Endothelial cell of umbilical vein (primary cell): ENCODE measurements at regions not wholly inside any gene's neighbourhood (a gene's known extent, or its start where the extent isn't known, plus 50 kb on each side); places are given as distances from the start of the nearest gene placed in this dataset.

ENCODE experiments used
- BruUV-seq: library from RNA; stranded (reverse); fragments of 400-500 nt; replicated peaks from 2 replicates; lab custom pipeline; 2021; lab: Mats Ljungman, UMichigan
- CTCF ChIA-PET: fragments of 300-600, 350-600 bp; sonication (Branson Sonifier 250); formaldehyde crosslinking; loops from one replicate; lab custom pipeline; 2021; ENCODE audit warnings: antibody characterized with exemption, inconsistent platforms; lab: Charles Lee
- POLR2A ChIA-PET: fragments of 300-600, 350-600 bp; sonication (Branson Sonifier 250); formaldehyde crosslinking; loops from one replicate; lab custom pipeline; 2021; ENCODE audit warnings: antibody characterized with exemption, inconsistent platforms; lab: Charles Lee
- DNase-seq: peaks from one replicate; pipeline ENCODE4 v3.0.0-alpha.2; 2011; ENCODE audit warnings: low read depth, low spot score
- FAIRE-seq: peaks from 2 replicates; lab custom pipeline; 2011; peaks lifted over from hg19 to GRCh38; lab: Jason Lieb, UNC
- H2AFZ ChIP-seq: 2 replicates; pipeline ENCODE4 v1.6.0; 2012; ENCODE audit warnings: low read depth, low read length, control low read depth, inconsistent platforms
- H3K27ac ChIP-seq: 2 replicates; pipeline ENCODE4 v1.5.1; 2011; ENCODE audit warnings: low read depth, mild to moderate bottlenecking, control low read depth, low read length, moderate library complexity; ENCODE audit not compliant: insufficient read depth
- H3K27me3 ChIP-seq, 2 experiments: 2 replicates each; pipeline versions ENCODE4 v1.6.0 to v1.6.1; 2011; ENCODE audit warnings: low read length in 2 of 2, mixed read lengths in 1 of 2; ENCODE audit not compliant: control insufficient read depth in 2 of 2, insufficient read depth in 2 of 2
- H3K36me3 ChIP-seq, 2 experiments: 2 replicates in 1 of 2; 3 replicates in 1 of 2; pipeline ENCODE4 v1.5.1; 2011; ENCODE audit warnings: low read length in 2 of 2, mild to moderate bottlenecking in 1 of 2, moderate library complexity in 1 of 2; ENCODE audit not compliant: control insufficient read depth in 2 of 2, insufficient read depth in 2 of 2; ENCODE audit errors: extremely low read depth in 1 of 2
- H3K4me1 ChIP-seq: 3 replicates; pipeline ENCODE4 v1.5.1; 2011; ENCODE audit warnings: mild to moderate bottlenecking, low read length; ENCODE audit not compliant: control insufficient read depth, insufficient read depth; ENCODE audit errors: extremely low read depth
- H3K4me2 ChIP-seq: 2 replicates; pipeline ENCODE4 v1.6.1; 2011; ENCODE audit warnings: low read length, control low read depth, mixed read lengths; ENCODE audit not compliant: insufficient read depth
- H3K4me3 ChIP-seq, 3 experiments: fragments of 200-600 bp in 1 of 3; sonication (generic), shearing (Covaris generic) in 1 of 3; replicated peaks in 1 of 3; 2 replicates each; pipeline ENCODE4 v1.5.1; 2011 to 2016; ENCODE audit warnings: control low read depth in 3 of 3, low read length in 3 of 3, mild to moderate bottlenecking in 2 of 3, inconsistent platforms in 1 of 3, low read depth in 1 of 3, moderate library complexity in 1 of 3; ENCODE audit not compliant: insufficient read depth in 1 of 3
- H3K79me2 ChIP-seq: 2 replicates; pipeline ENCODE4 v1.6.0; 2012; ENCODE audit warnings: low read length, inconsistent platforms; ENCODE audit not compliant: control insufficient read depth, insufficient read depth
- H3K9ac ChIP-seq: replicated peaks from 2 replicates; pipeline ENCODE3; 2011; ENCODE audit warnings: low read length, control low read depth; ENCODE audit not compliant: insufficient read depth; ENCODE audit errors: extremely low read depth
- H3K9me1 ChIP-seq: replicated peaks from 3 replicates; pipeline ENCODE4 v1.6.0; 2011; ENCODE audit warnings: mild to moderate bottlenecking, low read length; ENCODE audit not compliant: control insufficient read depth, insufficient read depth; ENCODE audit errors: extremely low read depth
- H3K9me3 ChIP-seq: replicated peaks from 2 replicates; pipeline ENCODE4 v1.5.1; 2012; ENCODE audit warnings: low read length, inconsistent platforms; ENCODE audit not compliant: control insufficient read depth, insufficient read depth
- H4K20me1 ChIP-seq: replicated peaks from 2 replicates; pipeline ENCODE3; 2011; ENCODE audit warnings: mild to moderate bottlenecking, low read length; ENCODE audit not compliant: control insufficient read depth, insufficient read depth; ENCODE audit errors: extremely low read depth
- CTCF ChIP-seq, 2 donors: IDR thresholded peaks; 1 replicate in 1 of 2; 2 replicates in 1 of 2; pipeline ENCODE4 v1.5.1; 2011; ENCODE audit warnings: low read length in 2 of 2, mild to moderate bottlenecking in 2 of 2, moderate library complexity in 2 of 2, control low read depth in 1 of 2, inconsistent platforms in 1 of 2, low read depth in 1 of 2; ENCODE audit not compliant: insufficient read depth in 1 of 2; ENCODE audit errors: extremely low read depth in 1 of 2
- EZH2 ChIP-seq: IDR thresholded peaks from 2 replicates; pipeline ENCODE4 v1.6.1; 2012; ENCODE audit warnings: borderline replicate concordance, low read depth, mild to moderate bottlenecking, moderate library complexity, low read length, inconsistent platforms; ENCODE audit not compliant: severe bottlenecking
- FOS ChIP-seq: IDR thresholded peaks from 2 replicates; pipeline ENCODE4 v1.6.1; 2011; ENCODE audit warnings: mild to moderate bottlenecking, low read length, moderate library complexity, borderline replicate concordance; ENCODE audit not compliant: insufficient read depth
- GATA2 ChIP-seq: IDR thresholded peaks from 2 replicates; pipeline ENCODE4 v1.7.0; 2011; ENCODE audit warnings: low read depth, mild to moderate bottlenecking, moderate library complexity, mixed read lengths, low read length; ENCODE audit not compliant: insufficient read length, insufficient read depth
- JUN ChIP-seq: IDR thresholded peaks from 2 replicates; pipeline ENCODE4 v1.6.1; 2011; ENCODE audit warnings: borderline replicate concordance, low read depth; ENCODE audit not compliant: insufficient read length, insufficient read depth
- MYC ChIP-seq: IDR thresholded peaks from one replicate; pipeline ENCODE4 v1.6.1; 2011; ENCODE audit warnings: mild to moderate bottlenecking, low read depth, low read length
- POLR2AphosphoS5 ChIP-seq: IDR thresholded peaks from 2 replicates; pipeline ENCODE4 v1.6.1; 2012; ENCODE audit warnings: low read depth, mild to moderate bottlenecking, control low read depth, low read length, moderate library complexity; ENCODE audit not compliant: insufficient read depth
- dilution Hi-C: fragments of 300-500 bp; cut with MboI; formaldehyde crosslinking; loops from one replicate; pipeline ENCODE4 v1.15.0; 2019; ENCODE audit warnings: low sequenced_read_pairs; ENCODE audit not compliant: extremely low pct_ligation_motif_present
- intact Hi-C: fragments of 100-400 bp; cut with micrococcal nuclease; formaldehyde crosslinking; loops from one replicate; pipeline ENCODE4 v1.10.0; 2022
- TF ChIP-seq, protein P1 (sequence below): IDR thresholded peaks from 2 replicates; pipeline ENCODE4 v1.6.1; 2011; ENCODE audit not compliant: insufficient read depth, insufficient read length

DNA sequence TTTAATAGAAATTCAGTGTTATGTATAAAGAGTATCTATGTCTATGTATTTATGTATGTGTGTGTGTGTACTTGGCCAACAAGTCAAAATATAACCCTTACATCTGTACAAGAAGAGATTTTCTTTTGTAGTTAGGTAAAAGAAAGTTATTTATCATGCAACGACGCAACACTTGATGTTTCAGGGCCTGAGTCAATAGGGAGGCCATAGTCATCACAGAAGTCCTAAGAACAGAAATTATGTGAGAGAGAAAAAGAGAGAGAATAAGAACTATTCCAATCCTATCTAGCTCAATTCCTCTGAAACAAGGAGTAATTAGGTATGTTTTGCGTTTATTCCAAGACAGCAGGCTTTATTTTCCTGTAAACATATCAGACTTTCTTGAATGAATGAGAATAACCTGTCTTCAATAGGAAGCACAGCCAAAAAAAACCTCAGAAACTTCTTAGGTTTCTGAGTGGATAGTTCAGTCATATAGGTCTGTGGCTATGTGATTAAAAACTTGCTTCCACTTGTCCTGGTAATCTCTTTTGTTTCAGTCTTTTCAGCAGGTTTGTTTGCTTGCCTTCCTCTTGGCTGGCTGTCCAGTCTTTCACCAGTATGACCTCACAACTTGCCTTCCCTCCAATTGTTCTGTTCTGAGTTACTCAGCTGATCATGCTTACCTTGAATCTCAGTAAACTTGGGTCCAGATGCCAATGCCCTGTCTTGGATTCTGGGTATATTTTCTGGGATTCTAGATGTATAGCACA lies 382.4 kb upstream of the GBE1 start:
- dilution Hi-C loops, result no loop called here
- FAIRE-seq, result peak; percentile 43
- H3K27me3 ChIP-seq, result no peaks in the 10 kb centered on the region
- H3K9me1 ChIP-seq, result no peaks in the 10 kb centered on the region
- no TSS peak for BruUV-seq
- H3K36me3 ChIP-seq, result no peaks in the 10 kb centered on the region
- no peak overlapping the region for H3K4me3 ChIP-seq
- H3K9me3 ChIP-seq, result no peaks in the 10 kb centered on the region
- ChIA-PET POLR2A (no interaction called here), CTCF (no interaction called here)
- H3K79me2 ChIP-seq, result no peaks in the 10 kb centered on the region
- H3K9ac ChIP-seq, result no peak overlapping the region
- H3K27ac ChIP-seq, result no peak overlapping the region
- no peaks in the 10 kb centered on the region for H3K4me1 ChIP-seq
- no peak overlapping the region for H2AFZ ChIP-seq
- H3K4me2 ChIP-seq, result no peak overlapping the region
- peak; percentile 37 for DNase-seq
- H4K20me1 ChIP-seq, result no peaks in the 10 kb centered on the region
- no peak for TF ChIP-seq EZH2
- TF ChIP-seq, protein P1, sequence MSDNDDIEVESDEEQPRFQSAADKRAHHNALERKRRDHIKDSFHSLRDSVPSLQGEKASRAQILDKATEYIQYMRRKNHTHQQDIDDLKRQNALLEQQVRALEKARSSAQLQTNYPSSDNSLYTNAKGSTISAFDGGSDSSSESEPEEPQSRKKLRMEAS, result no peak
- no peak for TF ChIP-seq FOS
- TF ChIP-seq MYC, result no peak
- no peak for TF ChIP-seq CTCF (IDR thresholded peaks at IDR 0.05; ENCODE audit: extremely low read depth in 1 of 2, insufficient read depth in 1 of 2, low read depth in 1 of 2, low read length in 2 of 2)
- no peak for TF ChIP-seq JUN
- TF ChIP-seq GATA2, result no peak
- TF ChIP-seq POLR2AphosphoS5, result no peak
- intact Hi-C loops, result no loop called here
